Right lobe of liver (tissue), 6 donors: ENCODE measurements at regions not wholly inside any gene's neighbourhood (a gene's known extent, or its start where the extent isn't known, plus 50 kb on each side); places are given as distances from the start of the nearest gene placed in this dataset.

Experiments
- ATAC-seq, 4 donors: fragments of 200-7000 bp; cut with Tn5 transposase; one replicate each; pipeline ENCODE4 v1.9.1; 2020; ENCODE audit warnings: mild to moderate bottlenecking in 4 of 4, moderate library complexity in 4 of 4
- DNase-seq, 3 donors: peaks; one replicate each; pipeline ENCODE4 v3.0.0-alpha.2; 2020
- H3K27ac ChIP-seq, 3 donors: fragments of 200-600 bp; one replicate each; pipeline ENCODE4 v1.8.0; 2022
- H3K27me3 ChIP-seq, 2 donors: fragments of 200-600 bp; one replicate each; pipeline ENCODE4 v1.8.0; 2022
- H3K36me3 ChIP-seq, 4 donors: fragments of 200-600 bp; sonication (generic) in 1 of 4; one replicate each; pipeline versions ENCODE4 v1.5.1 to v1.8.0; 2017 to 2022; ENCODE audit warnings: control low read depth in 1 of 4
- H3K4me1 ChIP-seq, 4 donors: fragments of 200-600 bp; sonication (generic) in 1 of 4; one replicate each; pipeline versions ENCODE4 v1.5.1 to v1.8.0; 2017 to 2022; ENCODE audit warnings: control low read depth in 1 of 4
- H3K4me3 ChIP-seq, 3 donors: fragments of 200-600 bp; one replicate each; pipeline ENCODE4 v1.8.0; 2022
- H3K9me3 ChIP-seq, 4 donors: fragments of 200-600 bp; sonication (generic) in 1 of 4; one replicate each; pipeline versions ENCODE4 v1.5.1 to v1.8.0; 2017 to 2022; ENCODE audit warnings: control low read depth in 1 of 4
- CTCF ChIP-seq, 4 donors: fragments of 200-600 bp in 3 of 4; fragments of 450-650 bp in 1 of 4; IDR thresholded peaks; one replicate each; pipeline versions ENCODE4 v1.5.1 to v1.8.0; 2016 to 2022; ENCODE audit warnings: antibody characterized with exemption in 4 of 4, mild to moderate bottlenecking in 2 of 4
- POLR2A ChIP-seq: fragments of 450-650 bp; IDR thresholded peaks from one replicate; pipeline ENCODE4 v1.6.1; 2017; ENCODE audit warnings: antibody characterized with exemption, mild to moderate bottlenecking
- WGBS: methylation state at CpG from one replicate; pipeline ENCODE4 v1.1.6; 2018; ENCODE audit warnings: low coverage, low lambda C conversion rate; ENCODE audit not compliant: insufficient coverage; ENCODE audit errors: missing lambda C conversion rate; 5-methylcytosine and 5-hydroxymethylcytosine counted together
- intact Hi-C, 2 donors: fragments of 100-400 bp; cut with DNase I; formaldehyde crosslinking; loops; one replicate each; pipeline versions ENCODE4 v1.11.2 to v1.14.1; 2022
- donor health status: DM: no; HTN: yes; CAD: no.
- donor health status: DM: no; HTN: no; CAD: no.
- donor health status: DM: no; HTN: no; CAD: no.
- donor health status: DM: no; HTN: yes; CAD: no.
- donor health status: DM: no; HTN: yes; CAD: no.

- no peaks in the 10 kb centered on the region for H3K9me3 ChIP-seq
- H3K27ac ChIP-seq: no peak overlapping the region
- intact Hi-C loops: no loop called here
- DNase-seq: peak in 1 of 3 donors; percentile 20
- no peak for ATAC-seq
- H3K4me3 ChIP-seq: no peak overlapping the region
- TF ChIP-seq POLR2A (no peak), CTCF (IDR thresholded peaks at IDR 0.05) (no peak)
- no peaks in the 10 kb centered on the region for H3K27me3 ChIP-seq
- H3K36me3 ChIP-seq: no peaks in the 10 kb centered on the region
- 83% methylated on average over 5 of the region's 6 CpGs for WGBS
- no peaks in the 10 kb centered on the region for H3K4me1 ChIP-seq
These were observed 594.7 kb downstream of the RAPGEF2 start for GRCh38 chr4:159697322-159698283.

GRCh38 chr4:159698336-159698735 lies 595.5 kb downstream of the RAPGEF2 start:
- H3K27me3 ChIP-seq: no peaks in the 10 kb centered on the region
- H3K27ac ChIP-seq: no peak overlapping the region
- intact Hi-C loops: no loop called here
- H3K4me3 ChIP-seq: no peak overlapping the region
- no peak for DNase-seq
- no peak for TF ChIP-seq CTCF (IDR thresholded peaks at IDR 0.05)
- TF ChIP-seq POLR2A: no peak
- H3K9me3 ChIP-seq: no peaks in the 10 kb centered on the region
- no peaks in the 10 kb centered on the region for H3K4me1 ChIP-seq
- WGBS: 87% methylated on average over 3 of the region's 3 CpGs
- no peaks in the 10 kb centered on the region for H3K36me3 ChIP-seq
- ATAC-seq: no peak

GRCh38 chr4:159702200-159702599 lies 599.3 kb downstream of the RAPGEF2 start:
- no peak overlapping the region for H3K4me3 ChIP-seq
- no peak for DNase-seq
- no peak for ATAC-seq
- TF ChIP-seq CTCF (IDR thresholded peaks at IDR 0.05) (no peak), POLR2A (no peak)
- H3K27ac ChIP-seq: no peak overlapping the region
- intact Hi-C loops: no loop called here
- H3K27me3 ChIP-seq: no peaks in the 10 kb centered on the region
- 0% methylated on average over 1 of the region's 2 CpGs for WGBS
- H3K4me1 ChIP-seq: no peaks in the 10 kb centered on the region
- no peaks in the 10 kb centered on the region for H3K9me3 ChIP-seq
- H3K36me3 ChIP-seq: no peaks in the 10 kb centered on the region

GRCh38 chr4:159705334-159705733 lies 602.5 kb downstream of the RAPGEF2 start:
- intact Hi-C loops: no loop called here

More at GRCh38 chr4:159705334-159705733, 602.5 kb downstream of the RAPGEF2 start:
- H3K4me3 ChIP-seq: no peak overlapping the region
- H3K4me1 ChIP-seq: no peaks in the 10 kb centered on the region
- H3K27me3 ChIP-seq: no peaks in the 10 kb centered on the region
- H3K36me3 ChIP-seq: no peaks in the 10 kb centered on the region
- TF ChIP-seq POLR2A: no peak
- no peak for TF ChIP-seq CTCF (IDR thresholded peaks at IDR 0.05)
- ATAC-seq: no peak
- no peak overlapping the region for H3K27ac ChIP-seq
- no peaks in the 10 kb centered on the region for H3K9me3 ChIP-seq
- no peak for DNase-seq
